ENCODE measurements at regions not wholly inside any gene's neighbourhood (a gene's known extent, or its start where the extent isn't known, plus 50 kb on each side); places are given as distances from the start of the nearest gene placed in this dataset.

GRCh38 chr4:45957353-45957752, 166.5 kb downstream of the GABRG1 start:
- TF ChIP-seq CTCF (IDR thresholded peaks at IDR 0.05 in 2 of 3, conservative IDR thresholded peaks at IDR 0.05 in 1 of 3; ENCODE audit: control insufficient read depth in 2 of 3, extremely low read depth in 1 of 3, insufficient read depth in 1 of 3, low read depth in 3 of 3, low read length in 3 of 3) (no peak), GABPA (IDR thresholded peaks at IDR 0.05; ENCODE audit: low read depth) (no peak), ELK1 (IDR thresholded peaks at IDR 0.05; ENCODE audit: low read depth, low read length) (no peak), POLR2A (IDR thresholded peaks at IDR 0.05; ENCODE audit: low read depth, low read length) (no peak), RCOR1 (conservative IDR thresholded peaks at IDR 0.05; ENCODE audit: low read depth, low read length) (no peak), CHD2 (IDR thresholded peaks at IDR 0.05; ENCODE audit: borderline replicate concordance, low read depth, low read length) (no peak), NFYB (IDR thresholded peaks at IDR 0.05; ENCODE audit: insufficient read depth, low read depth, low read length) (no peak), YY1 (IDR thresholded peaks at IDR 0.05; ENCODE audit: low read depth, low read length) (no peak), ASH2L (IDR thresholded peaks at IDR 0.05; ENCODE audit: borderline replicate concordance, low read depth) (no peak), SREBF1 (IDR thresholded peaks at IDR 0.05; ENCODE audit: low read length) (no peak)

Data from GM12878 (cell line).